Epithelial cell of proximal tubule (primary cell): ENCODE measurements at regions not wholly inside any gene's neighbourhood (a gene's known extent, or its start where the extent isn't known, plus 50 kb on each side); places are given as distances from the start of the nearest gene placed in this dataset.

Experiments
- DNase-seq: peaks from one replicate; pipeline ENCODE4 v3.0.0-alpha.2; 2011; ENCODE audit warnings: low read depth
- H3K4me3 ChIP-seq: 2 replicates; pipeline ENCODE4 v1.5.1; 2011; ENCODE audit warnings: low read depth, mild to moderate bottlenecking, low read length
- CTCF ChIP-seq: conservative IDR thresholded peaks from 2 replicates; pipeline ENCODE4 v1.5.1; 2012; ENCODE audit warnings: low read depth, mild to moderate bottlenecking, low read length

- no peak overlapping the region for H3K4me3 ChIP-seq
- no peak for DNase-seq
- TF ChIP-seq CTCF: no peak
Measured at GRCh38 chr10:10545771-10546170, 471.9 kb upstream of the CELF2 start.

- no peak overlapping the region for H3K4me3 ChIP-seq
- no peak for TF ChIP-seq CTCF
- DNase-seq: no peak
Measured at GRCh38 chr10:10551596-10552301, 465.9 kb upstream of the CELF2 start.

DNA sequence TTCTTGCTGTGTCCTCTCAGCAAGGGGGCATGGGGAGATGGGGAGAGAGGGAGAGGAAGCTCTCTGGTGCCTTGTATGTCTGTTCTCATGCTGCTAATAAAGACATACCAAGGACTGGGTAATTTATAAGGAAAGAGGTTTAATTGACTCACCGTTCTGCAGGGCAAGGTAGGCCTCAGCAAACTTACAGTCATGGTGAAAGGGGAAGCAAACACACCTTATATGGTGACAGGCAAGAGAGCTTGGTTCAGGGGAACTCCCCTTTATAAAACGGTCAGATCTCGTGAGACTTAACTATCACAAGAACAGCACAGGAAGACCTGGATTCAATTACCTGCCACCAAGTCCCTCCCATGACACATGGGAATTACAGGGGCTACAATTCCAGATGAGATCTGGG lies 464.7 kb upstream of the CELF2 start:
- H3K4me3 ChIP-seq: no peak overlapping the region
- no peak for TF ChIP-seq CTCF
- no peak for DNase-seq

- DNase-seq: no peak
- no peak overlapping the region for H3K4me3 ChIP-seq
- no peak for TF ChIP-seq CTCF
Measured at GRCh38 chr10:10564081-10564794, 453.4 kb upstream of the CELF2 start.

GRCh38 chr10:10576937-10577336 lies 440.7 kb upstream of the CELF2 start:
- TF ChIP-seq CTCF: no peak
- DNase-seq: no peak
- H3K4me3 ChIP-seq: no peak overlapping the region

GRCh38 chr10:10579709-10580108 lies 438.0 kb upstream of the CELF2 start:
- no peak overlapping the region for H3K4me3 ChIP-seq
- no peak for TF ChIP-seq CTCF
- DNase-seq: no peak

GRCh38 chr10:10584161-10584560 lies 433.5 kb upstream of the CELF2 start:
- DNase-seq: no peak
- no peak for TF ChIP-seq CTCF
- H3K4me3 ChIP-seq: no peak overlapping the region
